Caco-2 (cell line): ENCODE measurements at regions not wholly inside any gene's neighbourhood (a gene's known extent, or its start where the extent isn't known, plus 50 kb on each side); places are given as distances from the start of the nearest gene placed in this dataset.

Experiments
- BruUV-seq: library from RNA; stranded (reverse); fragments of 400-500 nt; replicated peaks from 2 replicates; lab custom pipeline; 2021; lab: Mats Ljungman, UMichigan
- CTCF ChIA-PET: fragments of 300-600 bp; sonication (Branson Sonifier 250); formaldehyde crosslinking; loops from one replicate; lab custom pipeline; 2022; ENCODE audit warnings: antibody characterized with exemption; lab: Charles Lee
- POLR2A ChIA-PET: fragments of 300-600 bp; sonication (Branson Sonifier 250); formaldehyde crosslinking; loops from one replicate; lab custom pipeline; 2022; ENCODE audit warnings: antibody characterized with exemption; lab: Charles Lee
- DNase-seq, 2 experiments: peaks; one replicate each; pipeline versions ENCODE4 v3.0.0 to v3.0.0-alpha.2; 2020 to 2022
- H3K27me3 ChIP-seq: replicated peaks from 2 replicates; pipeline ENCODE4 v1.6.0; 2011; ENCODE audit warnings: low read length; ENCODE audit not compliant: control insufficient read depth, insufficient read depth
- H3K36me3 ChIP-seq: 2 replicates; pipeline ENCODE4 v1.5.1; 2011; ENCODE audit warnings: low read length; ENCODE audit not compliant: control insufficient read depth, insufficient read depth
- H3K4me1 ChIP-seq: fragments of 250-450 bp; sonication (Bioruptor Pico); 2 replicates; pipeline ENCODE4 v1.5.1; 2020; ENCODE audit warnings: mild to moderate bottlenecking
- H3K4me3 ChIP-seq: 2 replicates; pipeline ENCODE4 v1.5.1; 2011; ENCODE audit warnings: low read depth, mild to moderate bottlenecking, control low read depth, low read length
- H3K9me3 ChIP-seq: fragments of 250-450 bp; sonication (Bioruptor Pico); 2 replicates; pipeline ENCODE4 v1.5.1; 2020; ENCODE audit warnings: mild to moderate bottlenecking, moderate library complexity
- H3K27ac Mint-ChIP-seq: one replicate; pipeline ENCODE4 v1.8.0; 2022; ENCODE audit warnings: mixed read lengths; ENCODE audit not compliant: unreplicated experiment
- H3K27me3 Mint-ChIP-seq: one replicate; pipeline ENCODE4 v1.8.0; 2022; ENCODE audit warnings: mixed read lengths; ENCODE audit not compliant: insufficient read depth, unreplicated experiment
- H3K36me3 Mint-ChIP-seq: one replicate; pipeline ENCODE4 v1.8.0; 2022; ENCODE audit warnings: mild to moderate bottlenecking, mixed read lengths; ENCODE audit not compliant: insufficient read depth, unreplicated experiment
- H3K4me1 Mint-ChIP-seq: one replicate; pipeline ENCODE4 v1.8.0; 2022; ENCODE audit warnings: low read depth, mixed read lengths; ENCODE audit not compliant: unreplicated experiment
- H3K4me3 Mint-ChIP-seq: one replicate; pipeline ENCODE4 v1.8.0; 2022; ENCODE audit warnings: mild to moderate bottlenecking, moderate library complexity, mixed read lengths; ENCODE audit not compliant: unreplicated experiment
- H3K9me3 Mint-ChIP-seq: one replicate; pipeline ENCODE4 v1.8.0; 2022; ENCODE audit warnings: mixed read lengths; ENCODE audit not compliant: unreplicated experiment
- intact Hi-C: fragments of 100-400 bp; cut with micrococcal nuclease; formaldehyde crosslinking; loops from one replicate; pipeline ENCODE4 v1.10.0; 2022; ENCODE audit not compliant: unreplicated experiment
- TF ChIP-seq, protein P1 (sequence below), 2 experiments: fragments of 200-600 bp in 1 of 2; IDR thresholded peaks; 1 replicate in 1 of 2; 2 replicates in 1 of 2; pipeline versions ENCODE4 v1.5.1 to v1.8.0; 2011 to 2022; ENCODE audit warnings: antibody characterized with exemption in 1 of 2, control low read depth in 1 of 2, inconsistent platforms in 1 of 2, low read depth in 1 of 2, low read length in 1 of 2, mild to moderate bottlenecking in 1 of 2, moderate library complexity in 1 of 2; ENCODE audit not compliant: insufficient read depth in 1 of 2, severe bottlenecking in 1 of 2, unreplicated experiment in 1 of 2

DNA sequence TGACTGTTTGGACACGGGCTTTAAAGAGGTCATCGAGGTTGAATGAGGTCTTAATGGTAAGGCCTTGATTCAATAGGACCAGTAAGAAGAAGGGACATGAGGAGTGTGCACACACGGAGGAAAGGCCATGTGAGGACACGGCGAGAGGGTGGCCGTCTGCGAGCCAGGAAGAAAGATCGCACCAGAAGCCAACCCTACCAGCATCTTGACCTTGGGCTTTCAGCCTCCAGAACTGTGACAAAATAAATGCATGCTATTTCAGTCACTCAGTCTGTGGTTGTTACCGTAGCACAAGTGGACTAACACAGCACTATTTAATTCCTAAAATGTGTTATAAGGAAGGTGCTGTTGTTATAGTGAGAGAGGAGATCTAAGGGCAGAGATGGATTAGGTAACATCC, 468.6 kb upstream of the FAT1 start:
- no TSS peak for BruUV-seq
- POLR2A ChIA-PET = no interaction called here
- H3K36me3 Mint-ChIP-seq = no peaks in the 10 kb centered on the region

DNA sequence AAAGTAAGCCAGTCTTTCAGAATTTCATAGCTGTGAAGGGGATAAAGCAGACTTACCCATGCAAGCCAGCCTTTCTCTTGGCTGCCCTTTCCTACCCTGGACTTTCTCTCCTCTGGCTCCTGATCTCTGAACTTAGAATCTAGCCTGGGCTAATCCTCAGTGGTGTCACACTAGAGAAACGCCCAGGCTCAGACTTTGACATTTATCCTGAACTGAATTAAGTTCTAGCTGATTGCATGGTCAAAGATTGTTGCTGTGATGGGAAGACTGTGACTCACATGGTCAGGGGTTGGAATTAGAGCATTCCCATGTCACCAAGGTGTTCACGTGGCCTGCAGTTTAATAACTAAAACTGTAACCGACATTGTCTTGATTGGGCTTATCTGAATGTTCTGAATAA, 469.5 kb upstream of the FAT1 start:
- ChIA-PET CTCF (no interaction called here), POLR2A (no interaction called here)
- Histone ChIP-seq H3K4me1 (no peaks in the 10 kb centered on the region), H3K27me3 (no peaks in the 10 kb centered on the region), H3K36me3 (no peaks in the 10 kb centered on the region), H3K4me3 (no peak overlapping the region), H3K9me3 (no peaks in the 10 kb centered on the region)
- Mint-ChIP-seq H3K4me1 (no peaks in the 10 kb centered on the region), H3K36me3 (no peaks in the 10 kb centered on the region), H3K4me3 (no peak overlapping the region), H3K27ac (no peak overlapping the region), H3K27me3 (peaks cover 1% of the 10 kb centered on the region), H3K9me3 (no peaks in the 10 kb centered on the region)
- TF ChIP-seq, protein P1, sequence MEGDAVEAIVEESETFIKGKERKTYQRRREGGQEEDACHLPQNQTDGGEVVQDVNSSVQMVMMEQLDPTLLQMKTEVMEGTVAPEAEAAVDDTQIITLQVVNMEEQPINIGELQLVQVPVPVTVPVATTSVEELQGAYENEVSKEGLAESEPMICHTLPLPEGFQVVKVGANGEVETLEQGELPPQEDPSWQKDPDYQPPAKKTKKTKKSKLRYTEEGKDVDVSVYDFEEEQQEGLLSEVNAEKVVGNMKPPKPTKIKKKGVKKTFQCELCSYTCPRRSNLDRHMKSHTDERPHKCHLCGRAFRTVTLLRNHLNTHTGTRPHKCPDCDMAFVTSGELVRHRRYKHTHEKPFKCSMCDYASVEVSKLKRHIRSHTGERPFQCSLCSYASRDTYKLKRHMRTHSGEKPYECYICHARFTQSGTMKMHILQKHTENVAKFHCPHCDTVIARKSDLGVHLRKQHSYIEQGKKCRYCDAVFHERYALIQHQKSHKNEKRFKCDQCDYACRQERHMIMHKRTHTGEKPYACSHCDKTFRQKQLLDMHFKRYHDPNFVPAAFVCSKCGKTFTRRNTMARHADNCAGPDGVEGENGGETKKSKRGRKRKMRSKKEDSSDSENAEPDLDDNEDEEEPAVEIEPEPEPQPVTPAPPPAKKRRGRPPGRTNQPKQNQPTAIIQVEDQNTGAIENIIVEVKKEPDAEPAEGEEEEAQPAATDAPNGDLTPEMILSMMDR (IDR thresholded peaks at IDR 0.05; ENCODE audit: insufficient read depth in 1 of 2, low read depth in 1 of 2, low read length in 1 of 2, severe bottlenecking in 1 of 2, unreplicated experiment in 1 of 2) = no peak
- intact Hi-C loops = no loop called here
- no peak for DNase-seq
- no TSS peak for BruUV-seq

More for the DNA sequence above, 468.6 kb upstream of the FAT1 start:
- Mint-ChIP-seq H3K4me1 (no peaks in the 10 kb centered on the region), H3K27ac (no peak overlapping the region), H3K9me3 (no peaks in the 10 kb centered on the region), H3K4me3 (no peak overlapping the region), H3K27me3 (peaks cover 4% of the 10 kb centered on the region)
- Histone ChIP-seq H3K4me3 (no peak overlapping the region), H3K4me1 (no peaks in the 10 kb centered on the region), H3K27me3 (no peaks in the 10 kb centered on the region), H3K36me3 (no peaks in the 10 kb centered on the region), H3K9me3 (no peaks in the 10 kb centered on the region)
- intact Hi-C loops = no loop called here
- CTCF ChIA-PET = no interaction called here
- DNase-seq = no peak
- TF ChIP-seq, protein P1 (IDR thresholded peaks at IDR 0.05; ENCODE audit: insufficient read depth in 1 of 2, low read depth in 1 of 2, low read length in 1 of 2, severe bottlenecking in 1 of 2, unreplicated experiment in 1 of 2) = no peak

DNA sequence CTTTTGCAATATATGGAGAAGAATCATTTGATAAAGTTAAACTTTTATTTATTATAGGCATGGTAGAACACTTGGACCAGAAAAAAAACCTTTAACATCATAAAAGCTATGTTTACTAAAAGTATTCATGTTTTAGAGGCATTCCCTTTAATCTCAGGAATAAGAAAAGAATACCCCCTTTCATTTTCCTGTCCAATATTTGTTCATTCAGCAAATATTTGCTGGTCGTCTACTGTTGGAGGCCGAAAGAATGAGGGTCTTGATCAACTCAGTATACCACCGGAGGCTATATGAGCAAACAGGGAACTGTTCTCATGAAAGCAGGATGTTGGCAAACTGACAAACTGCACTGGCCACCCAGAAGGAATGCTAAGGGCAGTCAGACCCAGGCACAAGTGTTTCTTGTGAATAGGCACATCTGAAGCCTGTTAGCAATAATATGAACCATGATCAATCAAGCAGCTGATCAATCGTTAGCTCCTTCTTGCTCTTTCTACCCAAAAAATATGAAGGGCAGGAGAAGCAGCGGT, 480.8 kb upstream of the FAT1 start:
- no peak for DNase-seq
- TF ChIP-seq, protein P1 (IDR thresholded peaks at IDR 0.05; ENCODE audit: insufficient read depth in 1 of 2, low read depth in 1 of 2, low read length in 1 of 2, severe bottlenecking in 1 of 2, unreplicated experiment in 1 of 2) = no peak
- intact Hi-C loops = no loop called here
- Histone ChIP-seq H3K4me1 (no peaks in the 10 kb centered on the region), H3K27me3 (no peaks in the 10 kb centered on the region), H3K36me3 (no peaks in the 10 kb centered on the region), H3K4me3 (no peak overlapping the region), H3K9me3 (no peaks in the 10 kb centered on the region)
- ChIA-PET CTCF (no interaction called here), POLR2A (no interaction called here)
- Mint-ChIP-seq H3K36me3 (no peaks in the 10 kb centered on the region), H3K27me3 (no peaks in the 10 kb centered on the region), H3K4me3 (no peak overlapping the region), H3K9me3 (peaks cover 20% of the 10 kb centered on the region), H3K4me1 (peaks cover 5% of the 10 kb centered on the region), H3K27ac (no peak overlapping the region)
- BruUV-seq = no TSS peak
